D721Med (cell line): ENCODE measurements at regions not wholly inside any gene's neighbourhood (a gene's known extent, or its start where the extent isn't known, plus 50 kb on each side); places are given as distances from the start of the nearest gene placed in this dataset.
A peak's percentile ranks its signal among the peaks of the same experiment; 100 is the strongest.
"Not testable (repeated sequence)": the region's sequence is repeated elsewhere in the genome, so short reads cannot be mapped to it uniquely, and the experiment has no call there.

Source experiments
- DNase-seq: peaks from one replicate; pipeline ENCODE4 v3.0.0; 2011; ENCODE audit warnings: low spot score; ENCODE audit not compliant: insufficient read length
- FAIRE-seq: peaks from 2 replicates; lab custom pipeline; 2011; peaks lifted over from hg19 to GRCh38; lab: Jason Lieb, UNC
- CTCF ChIP-seq: IDR thresholded peaks from 2 replicates; pipeline ENCODE4 v1.5.1; 2012; ENCODE audit warnings: mild to moderate bottlenecking, control low read depth; ENCODE audit not compliant: insufficient read depth; ENCODE audit errors: missing control alignments

- no peak for FAIRE-seq
- DNase-seq = no peak
- TF ChIP-seq CTCF = no peak
Measured at GRCh38 chr16:85240982-85241924, 129.0 kb upstream of the CIBAR2 start.

DNA sequence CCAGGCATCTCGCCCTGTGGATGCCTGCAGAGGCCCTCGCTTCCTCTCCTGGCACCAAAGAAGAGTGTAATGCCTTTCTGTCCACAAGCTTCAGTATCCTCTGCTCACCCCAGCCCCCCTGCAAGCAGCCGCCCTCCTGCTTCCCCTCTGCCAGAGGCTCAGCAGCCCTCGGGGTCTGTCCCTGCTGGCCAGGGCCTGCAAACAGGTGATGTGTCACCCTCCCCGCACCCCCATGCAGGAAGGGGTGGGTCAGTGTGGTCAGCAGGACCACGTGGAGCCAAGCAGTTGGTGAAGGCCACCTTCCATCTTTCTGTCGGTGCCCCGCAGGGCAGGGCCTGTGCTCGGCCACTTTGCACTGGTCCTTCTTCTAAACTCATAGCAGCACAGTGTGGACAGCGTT is 129.9 kb upstream of the CIBAR2 start:
- no peak for TF ChIP-seq CTCF
- DNase-seq (no peak), FAIRE-seq (no peak)

DNA sequence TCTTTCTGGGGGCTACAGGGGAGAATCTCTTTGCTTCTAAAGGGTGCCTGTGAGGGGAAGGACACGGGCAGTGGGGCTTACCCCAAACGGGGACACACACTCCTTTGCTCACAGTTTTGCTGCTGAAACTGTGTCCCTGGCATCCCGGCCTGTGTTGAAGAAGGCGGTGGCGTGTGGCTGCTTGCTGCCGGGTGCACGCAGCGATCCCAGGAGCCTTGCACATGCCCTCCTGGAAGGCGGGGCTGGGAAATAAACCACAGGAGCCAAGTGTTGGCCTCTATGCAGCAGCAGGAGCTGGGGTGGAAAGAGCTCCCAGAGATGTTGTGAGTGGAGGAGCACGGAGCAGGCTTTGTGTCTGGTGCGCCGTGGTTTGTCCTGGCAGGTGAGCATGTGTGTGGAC is 131.0 kb upstream of the CIBAR2 start:
- FAIRE-seq (no peak), DNase-seq (no peak)
- no peak for TF ChIP-seq CTCF

GRCh38 chr16:85244452-85244851 is 132.2 kb upstream of the CIBAR2 start:
- not testable (repeated sequence) for FAIRE-seq, DNase-seq

DNA sequence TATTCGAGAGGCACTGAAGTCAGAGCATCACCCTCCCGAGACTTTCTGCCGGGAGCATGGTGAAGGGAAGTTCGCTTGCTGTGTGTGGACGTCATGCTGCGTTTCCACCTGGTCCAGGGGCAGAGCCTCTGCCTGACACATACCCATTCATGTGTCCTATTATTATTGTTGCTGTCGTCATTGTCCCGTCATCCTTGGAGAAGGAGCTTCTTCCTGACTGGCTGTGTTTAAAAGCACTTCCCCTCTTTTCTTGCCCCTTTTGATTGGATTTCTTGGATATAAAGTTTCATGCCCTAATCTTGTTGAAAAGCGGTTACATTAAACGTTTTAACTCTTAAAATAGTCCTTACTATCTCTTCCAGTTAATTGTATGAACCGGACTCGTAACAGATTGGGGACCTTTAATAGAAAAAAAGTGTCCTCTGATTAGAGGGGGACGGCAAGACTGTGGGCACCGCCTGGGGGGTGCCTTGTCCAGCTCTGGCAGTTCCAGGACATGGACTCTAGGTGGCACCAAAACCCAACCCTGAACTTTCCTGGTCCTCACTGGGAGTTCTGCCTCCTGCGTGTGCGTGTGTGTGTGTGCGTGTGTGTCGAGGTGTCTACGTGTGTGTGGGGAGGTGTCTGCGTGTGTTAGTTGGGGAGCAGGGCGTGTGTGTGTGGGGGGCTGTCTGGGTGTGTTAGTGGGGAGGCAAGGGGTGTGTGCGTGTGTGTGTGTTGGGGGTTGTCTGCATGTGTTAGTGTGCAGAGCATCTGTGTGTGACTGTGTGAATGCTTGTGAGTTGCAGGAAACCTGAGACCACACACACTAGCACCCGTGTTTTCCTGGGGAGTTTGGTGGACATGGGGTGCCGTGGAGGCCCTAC is 133.3 kb upstream of the CIBAR2 start:
- FAIRE-seq = no peak
- TF ChIP-seq CTCF = peak; percentile 77
- no peak for DNase-seq

DNA sequence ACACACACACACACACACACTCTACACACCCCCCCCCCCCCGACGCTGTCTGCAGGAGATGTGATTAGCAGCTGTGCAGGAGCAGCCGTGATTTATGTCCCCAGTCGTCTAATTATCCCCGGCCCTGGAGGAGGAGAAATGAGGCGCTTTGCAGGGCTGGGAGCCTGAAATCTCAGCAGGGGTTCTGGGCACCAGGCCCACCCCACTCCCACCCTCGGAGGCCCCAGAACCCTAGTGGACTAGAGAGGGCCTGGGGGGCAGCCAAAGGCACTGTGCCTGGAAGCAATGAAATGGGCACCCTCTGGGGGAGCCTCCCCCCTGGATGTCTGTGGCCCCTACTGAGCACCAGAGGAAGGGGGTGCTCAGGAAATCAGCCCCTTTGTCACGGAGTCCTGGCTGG is 134.2 kb upstream of the CIBAR2 start:
- no peak for FAIRE-seq
- TF ChIP-seq CTCF = no peak
- no peak for DNase-seq

DNA sequence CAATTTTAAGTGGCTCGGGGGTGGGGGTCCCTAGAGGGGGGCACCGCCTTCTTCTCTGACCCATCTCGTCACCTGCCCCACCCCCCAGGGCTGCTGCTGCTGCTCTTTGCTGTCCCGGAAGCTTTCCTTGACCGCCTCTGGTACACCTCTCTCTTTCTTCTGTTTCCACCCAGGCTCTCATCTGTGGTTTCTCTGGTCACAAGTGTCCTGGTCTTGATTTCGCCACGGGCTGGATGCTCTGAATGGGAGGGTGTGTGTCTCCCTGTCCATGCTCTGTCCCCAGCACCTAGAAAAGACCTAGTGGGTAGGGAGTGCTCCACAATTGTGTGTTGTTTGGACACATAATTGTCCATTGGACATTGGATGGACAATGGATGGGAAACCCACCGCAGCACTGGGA is 134.7 kb upstream of the CIBAR2 start:
- no peak for DNase-seq
- no peak for FAIRE-seq

More for the DNA sequence above, 134.7 kb upstream of the CIBAR2 start:
- TF ChIP-seq CTCF = no peak
